ENCODE measurements at regions not wholly inside any gene's neighbourhood (a gene's known extent, or its start where the extent isn't known, plus 50 kb on each side); places are given as distances from the start of the nearest gene placed in this dataset.

DNA sequence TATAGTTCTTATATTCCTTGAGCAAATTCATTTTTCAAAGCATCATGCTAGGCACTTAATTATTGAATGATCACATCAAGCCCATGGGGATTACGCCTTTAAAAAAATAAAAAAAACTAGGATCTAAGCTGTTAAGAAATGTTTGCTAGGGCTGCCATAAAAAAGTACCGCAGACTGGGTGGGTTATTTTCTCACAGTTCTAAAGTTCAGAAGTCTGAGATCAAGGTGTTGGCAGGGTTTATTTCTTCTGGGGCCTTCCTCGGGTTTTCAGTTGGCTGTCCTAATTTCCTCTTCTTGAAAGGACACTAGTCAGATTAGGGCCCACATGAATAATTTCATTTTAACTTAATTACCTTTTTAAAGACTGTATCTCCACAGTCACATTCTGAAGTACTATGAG lies 165.6 kb upstream of the RIMS1 start:
- no peak for TF ChIP-seq POLR2A (IDR thresholded peaks at IDR 0.05; ENCODE audit: borderline replicate concordance, extremely low read depth, insufficient read depth, insufficient read length)
- no peak for TF ChIP-seq RAD21 (IDR thresholded peaks at IDR 0.05; ENCODE audit: low read depth)
- no peak for TF ChIP-seq EZH2phosphoT487 (IDR thresholded peaks at IDR 0.05; ENCODE audit: borderline replicate concordance)
- TF ChIP-seq, protein P1, sequence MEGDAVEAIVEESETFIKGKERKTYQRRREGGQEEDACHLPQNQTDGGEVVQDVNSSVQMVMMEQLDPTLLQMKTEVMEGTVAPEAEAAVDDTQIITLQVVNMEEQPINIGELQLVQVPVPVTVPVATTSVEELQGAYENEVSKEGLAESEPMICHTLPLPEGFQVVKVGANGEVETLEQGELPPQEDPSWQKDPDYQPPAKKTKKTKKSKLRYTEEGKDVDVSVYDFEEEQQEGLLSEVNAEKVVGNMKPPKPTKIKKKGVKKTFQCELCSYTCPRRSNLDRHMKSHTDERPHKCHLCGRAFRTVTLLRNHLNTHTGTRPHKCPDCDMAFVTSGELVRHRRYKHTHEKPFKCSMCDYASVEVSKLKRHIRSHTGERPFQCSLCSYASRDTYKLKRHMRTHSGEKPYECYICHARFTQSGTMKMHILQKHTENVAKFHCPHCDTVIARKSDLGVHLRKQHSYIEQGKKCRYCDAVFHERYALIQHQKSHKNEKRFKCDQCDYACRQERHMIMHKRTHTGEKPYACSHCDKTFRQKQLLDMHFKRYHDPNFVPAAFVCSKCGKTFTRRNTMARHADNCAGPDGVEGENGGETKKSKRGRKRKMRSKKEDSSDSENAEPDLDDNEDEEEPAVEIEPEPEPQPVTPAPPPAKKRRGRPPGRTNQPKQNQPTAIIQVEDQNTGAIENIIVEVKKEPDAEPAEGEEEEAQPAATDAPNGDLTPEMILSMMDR (IDR thresholded peaks at IDR 0.05 in 2 of 3, conservative IDR thresholded peaks at IDR 0.05 in 1 of 3; ENCODE audit: borderline replicate concordance in 1 of 3, insufficient read depth in 1 of 3, low read depth in 2 of 3, low read length in 2 of 3) = no peak
- no peak for TF ChIP-seq POLR2AphosphoS5 (IDR thresholded peaks at IDR 0.05; ENCODE audit: low read depth, low read length)
- no peak for TF ChIP-seq ELF1 (IDR thresholded peaks at IDR 0.05; ENCODE audit: borderline replicate concordance, low read depth)
- TF ChIP-seq, protein P2, sequence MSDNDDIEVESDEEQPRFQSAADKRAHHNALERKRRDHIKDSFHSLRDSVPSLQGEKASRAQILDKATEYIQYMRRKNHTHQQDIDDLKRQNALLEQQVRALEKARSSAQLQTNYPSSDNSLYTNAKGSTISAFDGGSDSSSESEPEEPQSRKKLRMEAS (IDR thresholded peaks at IDR 0.05) = no peak
- no peak for TF ChIP-seq SRF (IDR thresholded peaks at IDR 0.05; ENCODE audit: low read depth)
- TF ChIP-seq YY1 (IDR thresholded peaks at IDR 0.05; ENCODE audit: extremely low read depth, insufficient replicate concordance, low read depth, low read length) = no peak
- TF ChIP-seq EZH2 (IDR thresholded peaks at IDR 0.05) = no peak
- TF ChIP-seq ZNF274 (IDR thresholded peaks at IDR 0.05; ENCODE audit: low read depth, low read length) = no peak

Measured in HCT116 (cell line).